GM23248 (cell line): ENCODE measurements at regions not wholly inside any gene's neighbourhood (a gene's known extent, or its start where the extent isn't known, plus 50 kb on each side); places are given as distances from the start of the nearest gene placed in this dataset.

Experiments
- EZH2 ChIP-seq: fragments of 200-600 bp; sonication (generic); IDR thresholded peaks from 2 replicates; pipeline ENCODE4 v1.6.1; 2018; ENCODE audit warnings: antibody characterized with exemption, mild to moderate bottlenecking; ENCODE audit not compliant: insufficient read depth, poor library complexity, severe bottlenecking
- EZH2phosphoT487 ChIP-seq: fragments of 200-600 bp; sonication (generic); IDR thresholded peaks from 2 replicates; pipeline ENCODE4 v1.6.1; 2018; ENCODE audit warnings: antibody characterized with exemption, moderate library complexity, mild to moderate bottlenecking, low read depth; ENCODE audit not compliant: insufficient read depth

DNA sequence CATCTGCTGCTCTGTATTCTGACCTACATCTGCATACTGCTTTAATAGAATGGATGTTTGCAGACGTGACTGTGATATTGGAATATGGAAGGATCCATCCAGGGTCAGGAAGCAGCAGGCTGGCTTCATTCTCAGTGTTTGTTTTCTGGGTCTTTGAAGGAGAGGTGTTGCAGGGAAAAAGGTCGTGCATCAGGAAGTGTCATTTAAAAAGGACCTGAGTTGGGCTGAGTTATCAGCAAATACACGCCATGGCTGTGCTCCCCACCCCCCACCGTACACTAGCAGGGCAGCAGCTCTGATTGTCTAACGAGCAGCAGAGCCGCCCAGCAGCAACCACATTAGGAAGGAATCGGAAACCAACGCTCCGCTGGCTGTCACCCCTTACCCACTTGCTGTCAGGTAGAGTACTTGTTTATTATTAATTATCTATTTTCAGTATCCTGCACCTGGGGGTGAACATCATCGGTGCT lies 63.1 kb upstream of the STEAP1B start:
- TF ChIP-seq EZH2 = no peak
- no peak for TF ChIP-seq EZH2phosphoT487
